Spleen (tissue), 11 donors: ENCODE measurements at regions not wholly inside any gene's neighbourhood (a gene's known extent, or its start where the extent isn't known, plus 50 kb on each side); places are given as distances from the start of the nearest gene placed in this dataset.
A peak's percentile ranks its signal among the peaks of the same experiment; 100 is the strongest.

ENCODE experiments used
- DNase-seq: peaks from one replicate; pipeline ENCODE4 v3.0.0-alpha.2; 2020
- H3K27ac ChIP-seq, 8 donors: fragments of 200-600 bp; sonication (generic) in 7 of 8; 1 replicate in 4 of 8; 2 replicates in 4 of 8; pipeline versions ENCODE4 v1.5.0 to v1.8.0; 2016 to 2021; ENCODE audit warnings: inconsistent platforms in 4 of 8, mild to moderate bottlenecking in 4 of 8, moderate library complexity in 1 of 8
- H3K27me3 ChIP-seq, 7 donors: fragments of 200-600 bp; sonication (generic) in 6 of 7; replicated peaks in 1 of 7; 1 replicate in 4 of 7; 2 replicates in 3 of 7; pipeline versions ENCODE4 v1.5.0 to v1.8.0; 2016 to 2021; ENCODE audit warnings: inconsistent platforms in 3 of 7, mild to moderate bottlenecking in 1 of 7
- H3K36me3 ChIP-seq, 6 donors: fragments of 200-600 bp; sonication (generic) in 5 of 6; 1 replicate in 4 of 6; 2 replicates in 2 of 6; pipeline versions ENCODE4 v1.5.0 to v1.8.0; 2016 to 2021; ENCODE audit warnings: inconsistent platforms in 2 of 6
- H3K4me1 ChIP-seq, 6 donors: fragments of 200-600 bp; sonication (generic) in 5 of 6; 1 replicate in 3 of 6; 2 replicates in 3 of 6; pipeline versions ENCODE4 v1.5.0 to v1.8.0; 2016 to 2021; ENCODE audit warnings: inconsistent platforms in 3 of 6
- H3K4me3 ChIP-seq, 8 donors: fragments of 200-600 bp; sonication (generic) in 7 of 8; 1 replicate in 4 of 8; 2 replicates in 4 of 8; pipeline versions ENCODE4 v1.5.0 to v1.8.0; 2016 to 2021; ENCODE audit warnings: inconsistent platforms in 4 of 8, mild to moderate bottlenecking in 4 of 8, moderate library complexity in 2 of 8
- H3K9me3 ChIP-seq, 8 donors: fragments of 200-600 bp; sonication (generic) in 7 of 8; 1 replicate in 4 of 8; 2 replicates in 4 of 8; pipeline versions ENCODE4 v1.5.0 to v1.8.0; 2016 to 2021; ENCODE audit warnings: inconsistent platforms in 4 of 8
- CTCF ChIP-seq, 11 experiments: fragments of 200-600 bp in 7 of 11; fragments of 450-650 bp in 4 of 11; sonication (generic) in 4 of 11; IDR thresholded peaks in 8 of 11; conservative IDR thresholded peaks in 3 of 11; 1 replicate in 7 of 11; 2 replicates in 4 of 11; pipeline versions ENCODE4 v1.4.0 to v1.8.0; 2016 to 2021; ENCODE audit warnings: antibody characterized with exemption in 11 of 11, inconsistent platforms in 4 of 11, mild to moderate bottlenecking in 1 of 11
- POLR2A ChIP-seq, 3 donors: fragments of 450-650 bp; IDR thresholded peaks; one replicate each; pipeline ENCODE4 v1.5.1; 2017; ENCODE audit warnings: antibody characterized with exemption in 3 of 3, mild to moderate bottlenecking in 1 of 3
- POLR2AphosphoS5 ChIP-seq, 3 donors: sonication (generic); formaldehyde crosslinking; IDR thresholded peaks; one replicate each; pipeline ENCODE4 v1.5.1; 2017; ENCODE audit warnings: antibody characterized with exemption in 3 of 3
- WGBS, 5 donors: extraction: QIAGEN DNeasy Blood & Tissue Kit in 3 of 5; methylation state at CpG; one replicate each; pipeline versions ENCODE4 v1.1.5 to v1.1.7; 2013 to 2018; 5-methylcytosine and 5-hydroxymethylcytosine counted together
- intact Hi-C: fragments of 100-400 bp; cut with DNase I; formaldehyde crosslinking; loops from one replicate; pipeline ENCODE4 v1.15.0; 2023; ENCODE audit warnings: low total_unique reads
- donor health status: healthy with polysubstance abuse.
- donor health status: DM: no; HTN: no; CAD: no; lungs with moderate emphysema.
- donor health status: DM: no; HTN: no; CAD: no.
- donor health status: Bipolar disorder and iron deficiency.
- donor health status: healthy.
- donor health status: DM: no; HTN: no; CAD: no.
- donor health status: DM: yes; HTN: yes; CAD: no.

- no peaks in the 10 kb centered on the region for H3K36me3 ChIP-seq
- TF ChIP-seq POLR2A (IDR thresholded peaks at IDR 0.05) (no peak), POLR2AphosphoS5 (IDR thresholded peaks at IDR 0.05) (no peak), CTCF (IDR thresholded peaks at IDR 0.05 in 8 of 11, conservative IDR thresholded peaks at IDR 0.05 in 3 of 11) (no peak)
- WGBS, 5 donors = 72 to 90% (median 78%) methylated on average over 2 of the region's 2 CpGs
- H3K9me3 ChIP-seq = peaks cover 0 to 10% (median 2%) of the 10 kb centered on the region in 8 donors
- intact Hi-C loops = no loop called here
- DNase-seq = no peak
- H3K27ac ChIP-seq = peak overlapping the region in 5 of 8 donors; percentile 4 to 49 (median 21)
- no peaks in the 10 kb centered on the region for H3K4me1 ChIP-seq
- H3K4me3 ChIP-seq = no peak overlapping the region
- H3K27me3 ChIP-seq = no peaks in the 10 kb centered on the region
These were observed 248.0 kb downstream of the RASSF9 start for GRCh38 chr12:85588221-85588620.

- 36 to 53% (median 48%) methylated on average over 2 of the region's 2 CpGs for WGBS, 5 donors
- Histone ChIP-seq H3K36me3 (no peaks in the 10 kb centered on the region), H3K9me3 (peaks cover 0 to 22% (median 14%) of the 10 kb centered on the region in 8 donors), H3K4me1 (no peaks in the 10 kb centered on the region), H3K27ac (no peak overlapping the region), H3K4me3 (no peak overlapping the region), H3K27me3 (no peaks in the 10 kb centered on the region)
- intact Hi-C loops = no loop called here
- DNase-seq = no peak
- no peak for TF ChIP-seq POLR2A (IDR thresholded peaks at IDR 0.05)
- TF ChIP-seq POLR2AphosphoS5 (IDR thresholded peaks at IDR 0.05) = no peak
- no peak for TF ChIP-seq CTCF (IDR thresholded peaks at IDR 0.05 in 8 of 11, conservative IDR thresholded peaks at IDR 0.05 in 3 of 11)
These were observed 235.4 kb downstream of the RASSF9 start for GRCh38 chr12:85600841-85601240.

GRCh38 chr12:85603556-85603955, 232.7 kb downstream of the RASSF9 start:
- Histone ChIP-seq H3K36me3 (no peaks in the 10 kb centered on the region), H3K27me3 (no peaks in the 10 kb centered on the region), H3K9me3 (peaks cover 0 to 11% (median 2%) of the 10 kb centered on the region in 8 donors), H3K4me1 (no peaks in the 10 kb centered on the region), H3K4me3 (no peak overlapping the region), H3K27ac (no peak overlapping the region)
- no peak for DNase-seq
- intact Hi-C loops = no loop called here
- WGBS, 5 donors = 13 to 20% (median 17%) methylated on average over 2 of the region's 2 CpGs
- TF ChIP-seq POLR2AphosphoS5 (IDR thresholded peaks at IDR 0.05) (no peak), CTCF (IDR thresholded peaks at IDR 0.05 in 8 of 11, conservative IDR thresholded peaks at IDR 0.05 in 3 of 11) (no peak), POLR2A (IDR thresholded peaks at IDR 0.05) (no peak)

- no peak overlapping the region for H3K27ac ChIP-seq
- no peaks in the 10 kb centered on the region for H3K4me1 ChIP-seq
- DNase-seq = no peak
- no peak overlapping the region for H3K4me3 ChIP-seq
- peaks cover 0 to 6% (median 1%) of the 10 kb centered on the region in 8 donors for H3K9me3 ChIP-seq
- intact Hi-C loops = no loop called here
- no peaks in the 10 kb centered on the region for H3K36me3 ChIP-seq
- WGBS, 5 donors = 49 to 86% (median 80%) methylated on average over 1 to 2 of the region's 2 CpGs
- H3K27me3 ChIP-seq = no peaks in the 10 kb centered on the region
- TF ChIP-seq CTCF (IDR thresholded peaks at IDR 0.05 in 8 of 11, conservative IDR thresholded peaks at IDR 0.05 in 3 of 11) (no peak), POLR2AphosphoS5 (IDR thresholded peaks at IDR 0.05) (no peak), POLR2A (IDR thresholded peaks at IDR 0.05) (no peak)
These were observed 229.8 kb downstream of the RASSF9 start for GRCh38 chr12:85606455-85606854.
